DND-41 (cell line): ENCODE measurements at regions not wholly inside any gene's neighbourhood (a gene's known extent, or its start where the extent isn't known, plus 50 kb on each side); places are given as distances from the start of the nearest gene placed in this dataset.

ENCODE experiments used
- ATAC-seq: fragments of 200-7000 bp; cut with Tn5 transposase; 3 replicates; pipeline ENCODE4 v1.9.1; 2021; ENCODE audit warnings: low read depth; ENCODE audit not compliant: insufficient read depth
- DNase-seq: peaks from one replicate; pipeline ENCODE4 v3.0.0-alpha.2; 2020
- H2AFZ ChIP-seq: 2 replicates; pipeline ENCODE4 v1.6.0; 2012; ENCODE audit warnings: low read depth, low read length
- H3K27ac ChIP-seq: 2 replicates; pipeline ENCODE4 v1.5.1; 2012; ENCODE audit warnings: low read length, inconsistent platforms
- H3K27me3 ChIP-seq: fragments of 200-600 bp; sonication (generic); 2 replicates; pipeline ENCODE4 v1.6.0; 2012; ENCODE audit warnings: low read length, mild to moderate bottlenecking, inconsistent platforms; ENCODE audit not compliant: insufficient read depth, poor library complexity
- H3K36me3 ChIP-seq: 2 replicates; pipeline ENCODE4 v1.5.1; 2012; ENCODE audit warnings: low read length, inconsistent platforms; ENCODE audit not compliant: insufficient read depth
- H3K4me1 ChIP-seq: 2 replicates; pipeline ENCODE4 v1.5.1; 2012; ENCODE audit warnings: mild to moderate bottlenecking, low read length; ENCODE audit not compliant: insufficient read depth
- H3K4me2 ChIP-seq: 2 replicates; pipeline ENCODE4 v1.6.0; 2012; ENCODE audit warnings: mild to moderate bottlenecking, moderate library complexity, low read length, inconsistent platforms; ENCODE audit not compliant: insufficient read depth
- H3K4me3 ChIP-seq, 2 experiments: fragments of 200-600 bp in 1 of 2; shearing (Covaris generic) in 1 of 2; 2 replicates each; pipeline ENCODE4 v1.5.1; 2012 to 2016; ENCODE audit warnings: inconsistent platforms in 2 of 2, low read length in 2 of 2, mild to moderate bottlenecking in 2 of 2, low read depth in 1 of 2, moderate library complexity in 1 of 2
- H3K79me2 ChIP-seq: 2 replicates; pipeline ENCODE4 v1.6.0; 2012; ENCODE audit warnings: low read length, inconsistent platforms; ENCODE audit not compliant: insufficient read depth
- H3K9ac ChIP-seq: 2 replicates; pipeline ENCODE4 v1.6.0; 2012; ENCODE audit warnings: low read depth, mild to moderate bottlenecking, inconsistent platforms, low read length, moderate library complexity
- H3K9me3 ChIP-seq: 2 replicates; pipeline ENCODE4 v1.5.1; 2012; ENCODE audit warnings: low read length, moderate library complexity, mild to moderate bottlenecking, inconsistent platforms; ENCODE audit not compliant: insufficient read depth, severe bottlenecking
- H4K20me1 ChIP-seq: 2 replicates; pipeline ENCODE4 v1.6.0; 2012; ENCODE audit warnings: low read length; ENCODE audit not compliant: insufficient read depth
- CTCF ChIP-seq: IDR thresholded peaks from 2 replicates; pipeline ENCODE4 v1.5.1; 2012; ENCODE audit warnings: borderline replicate concordance, low read length, moderate library complexity, mild to moderate bottlenecking; ENCODE audit not compliant: poor library complexity, severe bottlenecking; ENCODE audit errors: extremely low read depth
- EZH2 ChIP-seq: IDR thresholded peaks from 3 replicates; pipeline ENCODE4 v1.6.1; 2012; ENCODE audit warnings: borderline replicate concordance, low read depth, mild to moderate bottlenecking, moderate library complexity, low read length, inconsistent platforms; ENCODE audit not compliant: severe bottlenecking

DNA sequence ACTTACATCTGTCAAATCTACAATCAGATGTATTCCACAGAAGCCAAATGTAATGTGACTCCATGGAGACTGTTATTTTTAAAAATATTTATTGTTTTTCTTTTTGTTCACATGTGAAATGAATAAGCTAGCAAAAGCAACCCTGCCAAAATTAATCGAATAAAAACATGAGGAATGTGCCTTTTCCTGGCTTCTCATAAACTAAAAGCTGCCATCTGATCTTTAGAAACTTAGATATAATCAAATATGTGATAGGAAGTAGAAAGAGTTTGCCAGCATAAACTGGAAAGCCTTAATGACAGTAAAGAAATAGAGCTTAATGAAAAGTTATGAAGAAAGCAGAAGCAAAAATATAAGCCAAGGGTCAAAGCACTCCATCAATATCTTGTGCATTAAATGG lies 1724.7 kb upstream of the WWC1 start:
- H3K9ac ChIP-seq, result no peak overlapping the region
- DNase-seq (no peak), ATAC-seq (no peak)
- TF ChIP-seq EZH2 (no peak), CTCF (no peak)
- H3K27me3 ChIP-seq, result no peaks in the 10 kb centered on the region
- no peaks in the 10 kb centered on the region for H4K20me1 ChIP-seq
- no peaks in the 10 kb centered on the region for H3K4me1 ChIP-seq
- no peak overlapping the region for H3K4me2 ChIP-seq
- no peak overlapping the region for H3K4me3 ChIP-seq
- H3K36me3 ChIP-seq, result no peaks in the 10 kb centered on the region
- H3K27ac ChIP-seq, result no peak overlapping the region
- H2AFZ ChIP-seq, result no peak overlapping the region
- no peaks in the 10 kb centered on the region for H3K79me2 ChIP-seq
- no peaks in the 10 kb centered on the region for H3K9me3 ChIP-seq

- H3K36me3 ChIP-seq, result no peaks in the 10 kb centered on the region
- H2AFZ ChIP-seq, result no peak overlapping the region
- no peaks in the 10 kb centered on the region for H3K27me3 ChIP-seq
- TF ChIP-seq CTCF, result no peak
- TF ChIP-seq EZH2, result no peak
- H3K4me1 ChIP-seq, result no peaks in the 10 kb centered on the region
- H3K79me2 ChIP-seq, result no peaks in the 10 kb centered on the region
- H3K27ac ChIP-seq, result no peak overlapping the region
- H3K4me2 ChIP-seq, result no peak overlapping the region
- ATAC-seq (no peak), DNase-seq (no peak)
- no peaks in the 10 kb centered on the region for H3K9me3 ChIP-seq
- H3K9ac ChIP-seq, result no peak overlapping the region
- no peaks in the 10 kb centered on the region for H4K20me1 ChIP-seq
- no peak overlapping the region for H3K4me3 ChIP-seq
These were observed 1720.6 kb upstream of the WWC1 start for GRCh38 chr5:166570865-166571264.

DNA sequence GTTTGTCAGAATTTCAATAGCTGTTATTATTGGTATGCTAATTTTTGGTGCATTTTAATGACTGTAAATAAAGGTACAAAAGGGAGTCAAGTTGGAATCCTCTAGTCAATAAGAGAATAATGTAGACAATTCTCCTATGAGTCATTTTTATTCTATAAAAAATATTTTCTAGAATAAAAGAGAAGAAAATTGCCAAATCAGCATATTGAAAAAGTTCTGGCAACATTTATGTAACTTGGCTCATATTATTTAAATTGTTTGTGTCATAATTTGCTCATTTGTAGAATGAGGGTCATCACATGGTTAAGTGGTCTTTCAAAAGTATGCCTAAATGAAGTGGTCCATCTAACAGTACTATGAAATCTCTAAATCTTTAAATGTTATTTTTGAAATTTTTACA lies 1719.8 kb upstream of the WWC1 start:
- no peak overlapping the region for H3K4me3 ChIP-seq
- H4K20me1 ChIP-seq, result no peaks in the 10 kb centered on the region

More for the DNA sequence above, 1719.8 kb upstream of the WWC1 start:
- TF ChIP-seq EZH2 (no peak), CTCF (no peak)
- H3K27ac ChIP-seq, result no peak overlapping the region
- H3K36me3 ChIP-seq, result no peaks in the 10 kb centered on the region
- DNase-seq (no peak), ATAC-seq (no peak)
- H3K4me2 ChIP-seq, result no peak overlapping the region
- no peaks in the 10 kb centered on the region for H3K4me1 ChIP-seq
- no peaks in the 10 kb centered on the region for H3K79me2 ChIP-seq
- H3K9me3 ChIP-seq, result no peaks in the 10 kb centered on the region
- no peak overlapping the region for H2AFZ ChIP-seq
- no peaks in the 10 kb centered on the region for H3K27me3 ChIP-seq
- H3K9ac ChIP-seq, result no peak overlapping the region
